ENCODE measurements at regions not wholly inside any gene's neighbourhood (a gene's known extent, or its start where the extent isn't known, plus 50 kb on each side); places are given as distances from the start of the nearest gene placed in this dataset.
"Not testable (repeated sequence)": the region's sequence is repeated elsewhere in the genome, so short reads cannot be mapped to it uniquely, and the experiment has no call there.

DNA sequence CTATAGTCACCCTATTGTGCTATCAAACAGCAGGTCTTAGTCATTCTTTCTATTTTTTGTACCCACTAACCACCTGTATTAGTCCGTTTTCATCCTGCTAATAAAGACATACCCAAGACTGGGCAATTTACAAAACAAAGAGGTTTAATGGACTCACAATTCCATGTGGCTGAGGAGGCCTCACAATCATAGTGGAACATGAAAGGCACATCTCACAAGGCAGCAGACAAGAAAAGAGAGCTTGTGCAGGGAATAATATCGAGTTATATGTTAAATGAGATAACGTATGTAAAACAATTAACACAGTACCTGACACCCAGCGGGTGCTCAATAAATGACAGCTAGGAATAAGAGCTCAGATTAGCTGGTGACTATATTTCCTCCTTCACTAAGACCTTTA lies 88.1 kb upstream of the WDR44 start:
- no peak for DNase-seq (ENCODE audit: low spot score)

DNA sequence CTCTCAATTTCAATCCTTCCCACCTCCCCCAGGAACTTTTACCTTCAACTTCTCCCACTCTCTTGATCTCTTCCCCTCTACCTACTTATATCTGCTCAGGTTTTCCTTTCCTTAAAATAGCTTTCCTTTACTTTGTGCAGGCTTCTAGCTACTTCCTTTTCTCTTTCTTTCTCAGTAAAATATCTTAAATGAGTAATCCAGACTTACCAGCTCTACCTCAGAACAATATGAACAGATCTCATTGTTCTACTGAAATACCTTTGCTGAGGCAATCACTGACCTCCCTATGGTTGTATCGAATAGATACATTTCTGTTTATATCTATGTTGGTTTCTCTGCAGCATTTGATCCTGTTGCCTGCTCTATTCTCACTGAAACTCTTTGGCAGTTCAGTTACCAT lies 86.7 kb upstream of the WDR44 start:
- DNase-seq (ENCODE audit: low spot score): no peak

DNA sequence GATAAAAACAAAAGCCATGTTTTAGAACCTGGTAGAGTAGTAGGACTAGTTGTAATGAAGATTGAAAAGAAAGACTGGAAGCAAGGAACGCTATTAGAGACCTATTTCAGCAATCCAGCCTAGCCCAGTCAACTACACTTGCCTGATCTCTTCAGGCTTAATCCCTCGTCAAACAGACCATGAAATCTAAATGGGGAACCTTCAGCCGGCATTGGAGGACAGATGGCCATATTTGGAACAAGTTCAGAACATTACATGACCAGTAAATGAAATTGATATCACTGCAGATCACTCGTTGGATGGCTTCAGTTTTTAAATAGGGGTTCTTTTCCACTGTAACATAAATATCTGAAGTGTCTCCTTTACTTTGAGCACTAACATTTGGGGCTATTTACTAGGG lies 84.8 kb upstream of the WDR44 start:
- DNase-seq (ENCODE audit: low spot score): no peak

DNA sequence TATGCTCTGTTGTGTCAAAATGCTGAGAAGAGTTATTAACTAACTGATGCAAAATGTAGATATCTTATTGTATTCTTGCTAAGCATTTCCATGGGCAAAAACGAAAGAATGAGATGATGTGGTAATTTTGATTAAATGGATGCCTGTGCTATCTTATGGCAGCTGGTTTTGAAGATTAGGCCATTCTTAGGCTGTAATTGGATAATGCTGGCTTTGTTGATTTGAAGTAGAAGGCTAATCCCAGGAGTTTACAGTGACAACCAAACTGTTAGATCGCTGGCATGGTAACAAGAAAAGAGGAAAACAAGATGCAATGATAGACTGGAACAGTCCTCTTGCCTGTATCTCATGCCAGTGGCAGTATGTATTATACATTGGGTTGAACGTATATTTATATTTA lies 74.1 kb upstream of the WDR44 start:
- DNase-seq (ENCODE audit: low spot score): no peak

DNA sequence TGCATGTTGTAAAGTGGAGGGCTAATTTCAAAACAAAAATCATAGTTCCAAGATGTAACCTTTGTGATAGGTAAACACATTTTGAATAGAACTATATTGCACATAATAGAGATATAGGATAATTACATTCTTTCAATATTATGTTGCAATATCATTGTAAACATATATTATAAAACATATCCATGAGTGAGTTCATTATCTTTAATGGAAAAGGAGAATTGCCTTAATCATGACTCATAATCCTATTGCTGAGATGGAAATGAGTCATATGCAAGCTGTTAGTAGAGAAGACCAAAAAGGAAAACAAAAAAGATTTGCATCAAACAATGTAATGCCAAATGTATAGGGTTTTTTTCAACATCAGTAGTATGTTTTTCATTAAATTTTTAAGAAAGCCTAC lies 73.7 kb upstream of the WDR44 start:
- DNase-seq (ENCODE audit: low spot score): no peak

DNA sequence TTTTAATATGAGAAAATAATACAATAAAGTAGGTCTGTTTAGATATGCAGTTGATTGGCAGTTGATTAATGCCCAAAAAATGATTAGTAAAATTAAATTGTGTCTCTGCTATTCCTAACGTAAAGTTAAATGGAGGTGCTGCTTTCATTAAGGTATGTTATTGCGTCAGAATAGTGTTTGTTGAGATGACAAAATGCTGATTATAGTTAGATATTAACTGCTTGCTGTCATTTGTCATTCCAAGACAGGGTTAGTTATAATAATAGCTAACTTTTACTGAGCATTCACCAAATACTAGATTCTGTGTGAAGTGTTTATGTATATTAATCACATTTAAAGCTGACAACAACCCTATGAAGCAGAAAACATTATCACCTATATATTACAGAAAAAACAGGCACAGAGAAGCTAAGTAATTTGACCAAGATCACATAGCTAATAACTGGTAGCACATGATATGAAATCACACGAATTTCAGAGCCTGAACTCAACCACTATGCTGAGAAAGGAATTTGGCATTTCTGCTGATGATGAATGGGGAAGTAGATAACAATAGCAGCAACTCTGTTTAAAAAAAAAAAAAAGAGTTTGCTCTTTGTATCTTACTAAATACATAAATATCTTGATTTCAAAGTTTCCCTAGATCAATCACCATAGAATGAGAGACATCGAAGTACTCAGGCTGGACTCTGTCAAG lies 59.7 kb upstream of the WDR44 start:
- DNase-seq (ENCODE audit: low spot score): no peak

DNA sequence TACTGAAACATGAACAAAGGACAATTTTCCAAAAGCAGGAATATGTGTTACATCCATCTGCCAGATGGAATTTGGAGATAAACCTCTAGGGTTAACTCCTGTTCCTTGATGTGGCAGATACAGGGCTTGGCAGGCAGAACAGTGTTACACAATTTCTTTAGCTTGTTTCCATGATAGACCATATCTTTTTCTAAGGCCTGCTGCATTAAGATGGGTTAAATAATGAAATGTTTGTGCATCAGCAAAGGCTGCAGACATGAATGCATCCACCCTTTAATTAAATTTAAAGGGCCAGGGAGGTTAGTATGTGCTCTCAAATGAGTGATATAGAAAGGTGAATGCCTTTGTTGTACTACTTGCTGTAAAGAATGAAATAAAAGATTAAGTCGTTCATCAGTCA lies 50.1 kb upstream of the WDR44 start:
- not testable (repeated sequence) for DNase-seq (ENCODE audit: low spot score)
